Fibroblast of lung (primary cell): ENCODE measurements at regions not wholly inside any gene's neighbourhood (a gene's known extent, or its start where the extent isn't known, plus 50 kb on each side); places are given as distances from the start of the nearest gene placed in this dataset.

Experiments
- DNase-seq, 2 donors: peaks; one replicate each; pipeline versions ENCODE4 v3.0.0 to v3.0.0-alpha.2; 2010; ENCODE audit warnings: low read depth in 2 of 2
- H2AFZ ChIP-seq: 2 replicates; pipeline ENCODE4 v1.5.1; 2012; ENCODE audit warnings: low read length, control low read depth, inconsistent platforms
- H3K27ac ChIP-seq: 2 replicates; pipeline ENCODE4 v1.5.1; 2011; ENCODE audit warnings: low read length, control low read depth; ENCODE audit not compliant: insufficient read depth
- H3K27me3 ChIP-seq: 2 replicates; pipeline ENCODE4 v1.5.1; 2011; ENCODE audit warnings: mild to moderate bottlenecking, low read length; ENCODE audit not compliant: control insufficient read depth, insufficient read depth
- H3K36me3 ChIP-seq: 2 replicates; pipeline ENCODE4 v1.5.1; 2011; ENCODE audit warnings: low read length; ENCODE audit not compliant: control insufficient read depth, insufficient read depth
- H3K4me1 ChIP-seq: 2 replicates; pipeline ENCODE4 v1.5.1; 2011; ENCODE audit warnings: low read length; ENCODE audit not compliant: control insufficient read depth, insufficient read depth; ENCODE audit errors: extremely low read depth
- H3K4me2 ChIP-seq: 2 replicates; pipeline ENCODE4 v1.5.1; 2011; ENCODE audit warnings: low read length, control low read depth; ENCODE audit not compliant: insufficient read depth; ENCODE audit errors: extremely low read depth
- H3K4me3 ChIP-seq, 4 experiments: fragments of 200-600 bp in 1 of 4; sonication (generic) in 1 of 4; replicated peaks in 1 of 4; 2 replicates each; pipeline ENCODE4 v1.5.1; 2011 to 2016; ENCODE audit warnings: low read length in 4 of 4, low read depth in 3 of 4, mild to moderate bottlenecking in 3 of 4, control low read depth in 2 of 4, inconsistent platforms in 1 of 4, mixed read lengths in 1 of 4; ENCODE audit not compliant: insufficient read depth in 1 of 4; ENCODE audit errors: control extremely low read depth in 1 of 4
- H3K79me2 ChIP-seq: 2 replicates; pipeline ENCODE4 v1.5.1; 2012; ENCODE audit warnings: mild to moderate bottlenecking, low read length, inconsistent platforms; ENCODE audit not compliant: control insufficient read depth, insufficient read depth
- H3K9ac ChIP-seq: 2 replicates; pipeline ENCODE4 v1.5.1; 2011; ENCODE audit warnings: mild to moderate bottlenecking, low read length, control low read depth; ENCODE audit not compliant: insufficient read depth
- H3K9me3 ChIP-seq: 2 replicates; pipeline ENCODE4 v1.5.1; 2012; ENCODE audit warnings: low read depth, low read length; ENCODE audit not compliant: control insufficient read depth, insufficient read depth
- H4K20me1 ChIP-seq: 2 replicates; pipeline ENCODE4 v1.5.1; 2011; ENCODE audit warnings: low read length; ENCODE audit not compliant: control insufficient read depth, insufficient read depth; ENCODE audit errors: extremely low read depth
- CTCF ChIP-seq, 2 donors: IDR thresholded peaks in 1 of 2; conservative IDR thresholded peaks in 1 of 2; 1 replicate in 1 of 2; 2 replicates in 1 of 2; pipeline ENCODE4 v1.5.1; 2011 to 2012; ENCODE audit warnings: low read length in 2 of 2, control low read depth in 1 of 2, inconsistent platforms in 1 of 2, low read depth in 1 of 2, mild to moderate bottlenecking in 1 of 2
- EZH2 ChIP-seq: IDR thresholded peaks from 2 replicates; pipeline ENCODE4 v1.5.1; 2012; ENCODE audit warnings: low read length, control low read depth, mild to moderate bottlenecking; ENCODE audit errors: missing control alignments

- H4K20me1 ChIP-seq, result no peaks in the 10 kb centered on the region
- H2AFZ ChIP-seq, result no peak overlapping the region
- H3K79me2 ChIP-seq, result no peaks in the 10 kb centered on the region
- no peak overlapping the region for H3K4me2 ChIP-seq
- H3K27ac ChIP-seq, result no peak overlapping the region
- no peak for TF ChIP-seq CTCF (conservative IDR thresholded peaks at IDR 0.05 in 1 of 2, IDR thresholded peaks at IDR 0.05 in 1 of 2; ENCODE audit: low read depth in 1 of 2, low read length in 2 of 2)
- TF ChIP-seq EZH2, result no peak
- no peaks in the 10 kb centered on the region for H3K36me3 ChIP-seq
- no peak overlapping the region for H3K9ac ChIP-seq
- DNase-seq, result no peak
- H3K4me3 ChIP-seq, result no peak overlapping the region
- H3K4me1 ChIP-seq, result no peaks in the 10 kb centered on the region
- H3K9me3 ChIP-seq, result no peaks in the 10 kb centered on the region
- H3K27me3 ChIP-seq, result no peaks in the 10 kb centered on the region
Observed at GRCh38 chr2:192718340-192718739, 523.6 kb upstream of the TMEFF2 start.

GRCh38 chr2:192700934-192701333 is 506.2 kb upstream of the TMEFF2 start:
- Histone ChIP-seq H3K27me3 (no peaks in the 10 kb centered on the region), H3K4me3 (no peak overlapping the region), H2AFZ (no peak overlapping the region), H3K36me3 (no peaks in the 10 kb centered on the region), H3K79me2 (no peaks in the 10 kb centered on the region), H3K9me3 (no peaks in the 10 kb centered on the region), H3K4me2 (no peak overlapping the region), H4K20me1 (no peaks in the 10 kb centered on the region), H3K4me1 (no peaks in the 10 kb centered on the region), H3K27ac (no peak overlapping the region), H3K9ac (no peak overlapping the region)
- no peak for TF ChIP-seq EZH2
- TF ChIP-seq CTCF (conservative IDR thresholded peaks at IDR 0.05 in 1 of 2, IDR thresholded peaks at IDR 0.05 in 1 of 2; ENCODE audit: low read depth in 1 of 2, low read length in 2 of 2), result no peak
- no peak for DNase-seq

GRCh38 chr2:192697880-192698279 is 503.1 kb upstream of the TMEFF2 start:
- Histone ChIP-seq H2AFZ (no peak overlapping the region), H3K9me3 (no peaks in the 10 kb centered on the region), H3K4me3 (no peak overlapping the region), H3K27me3 (no peaks in the 10 kb centered on the region), H3K36me3 (no peaks in the 10 kb centered on the region), H3K4me1 (no peaks in the 10 kb centered on the region), H3K9ac (no peak overlapping the region), H3K79me2 (no peaks in the 10 kb centered on the region), H4K20me1 (no peaks in the 10 kb centered on the region), H3K4me2 (no peak overlapping the region), H3K27ac (no peak overlapping the region)
- DNase-seq, result no peak
- TF ChIP-seq EZH2 (no peak), CTCF (conservative IDR thresholded peaks at IDR 0.05 in 1 of 2, IDR thresholded peaks at IDR 0.05 in 1 of 2; ENCODE audit: low read depth in 1 of 2, low read length in 2 of 2) (no peak)
